ENCODE measurements at regions not wholly inside any gene's neighbourhood (a gene's known extent, or its start where the extent isn't known, plus 50 kb on each side); places are given as distances from the start of the nearest gene placed in this dataset.
"Not testable (repeated sequence)": the region's sequence is repeated elsewhere in the genome, so short reads cannot be mapped to it uniquely, and the experiment has no call there.

GRCh38 chr5:28648108-28648507 is 1609.7 kb upstream of the CDH9 start:
- DNase-seq (ENCODE audit: extremely low spot score), result no peak
- ChIA-PET POLR2A (no interaction called here), CTCF (no interaction called here)
- TF ChIP-seq CTCF (IDR thresholded peaks at IDR 0.05; ENCODE audit: control extremely low read depth, extremely low read depth, low read depth, missing control alignments), result no peak

- no peak for TF ChIP-seq CTCF (IDR thresholded peaks at IDR 0.05; ENCODE audit: control extremely low read depth, extremely low read depth, low read depth, missing control alignments)
- ChIA-PET CTCF (no interaction called here), POLR2A (no interaction called here)
- no peak for DNase-seq (ENCODE audit: extremely low spot score)
These were observed 1594.2 kb upstream of the CDH9 start for GRCh38 chr5:28632607-28633006.

GRCh38 chr5:28603869-28604268 is 1565.5 kb upstream of the CDH9 start:
- ChIA-PET CTCF (interaction anchor here (0.7 kb wide), 1 partner anchor 8 kb away, joined by 3 read pairs; no protein-coding TSS in a partner anchor), POLR2A (no interaction called here)
- no peak for TF ChIP-seq CTCF (IDR thresholded peaks at IDR 0.05; ENCODE audit: control extremely low read depth, extremely low read depth, low read depth, missing control alignments)
- no peak for DNase-seq (ENCODE audit: extremely low spot score)

GRCh38 chr5:28602429-28602828 is 1564.0 kb upstream of the CDH9 start:
- TF ChIP-seq CTCF (IDR thresholded peaks at IDR 0.05; ENCODE audit: control extremely low read depth, extremely low read depth, low read depth, missing control alignments), result no peak
- no peak for DNase-seq (ENCODE audit: extremely low spot score)
- CTCF ChIA-PET, result no interaction called here
- POLR2A ChIA-PET, result no interaction called here

DNA sequence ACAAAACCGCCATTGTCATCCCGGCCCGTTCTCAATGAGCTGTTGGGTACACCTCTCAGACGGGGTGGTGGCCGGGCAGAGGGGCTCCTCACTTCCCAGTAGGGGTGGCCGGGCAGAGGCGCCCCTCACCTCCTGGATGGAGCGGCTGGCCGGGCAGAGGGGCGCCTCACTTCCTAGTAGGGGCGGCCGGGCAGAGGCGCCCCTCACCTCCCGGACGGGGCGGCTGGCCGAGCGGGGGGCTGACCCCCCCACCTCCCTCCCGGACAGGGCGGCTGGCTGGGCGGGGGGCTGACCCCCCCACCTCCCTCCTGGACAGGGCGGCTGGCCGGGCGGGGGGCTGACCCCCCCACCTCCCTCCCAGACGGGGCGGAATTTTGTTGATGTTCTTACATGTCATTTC is 1558.3 kb upstream of the CDH9 start:
- POLR2A ChIA-PET, CTCF ChIA-PET: not testable (repeated sequence)

GRCh38 chr5:28580616-28581015 is 1542.2 kb upstream of the CDH9 start:
- POLR2A ChIA-PET, result no interaction called here
- CTCF ChIA-PET, result no interaction called here
- TF ChIP-seq CTCF (IDR thresholded peaks at IDR 0.05; ENCODE audit: control extremely low read depth, extremely low read depth, low read depth, missing control alignments), result no peak
- DNase-seq (ENCODE audit: extremely low spot score), result no peak

More for the DNA sequence above, 1558.3 kb upstream of the CDH9 start:
- not testable (repeated sequence) for DNase-seq (ENCODE audit: extremely low spot score)

DNA sequence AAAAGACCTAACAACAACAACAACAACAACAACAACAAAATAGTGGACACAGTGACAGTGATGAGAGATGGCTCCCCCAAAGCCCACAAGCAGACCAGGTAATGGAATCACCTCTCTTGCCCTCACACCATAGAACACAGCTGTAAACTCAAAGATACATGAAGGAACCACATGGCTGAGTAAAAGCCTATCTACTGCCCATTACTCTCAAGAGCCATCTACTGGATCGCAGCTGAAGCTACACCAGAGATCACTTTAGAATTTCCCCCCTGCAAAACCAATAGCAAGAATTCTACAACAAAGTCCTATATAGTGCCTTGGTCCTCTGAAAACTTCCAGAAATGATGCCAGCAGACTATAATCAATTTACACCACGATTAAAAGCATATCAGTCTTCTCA is 1537.6 kb upstream of the CDH9 start:
- CTCF ChIA-PET, result no interaction called here

More for the DNA sequence above, 1537.6 kb upstream of the CDH9 start:
- DNase-seq (ENCODE audit: extremely low spot score), result no peak
- POLR2A ChIA-PET, result no interaction called here
- TF ChIP-seq CTCF (IDR thresholded peaks at IDR 0.05; ENCODE audit: control extremely low read depth, extremely low read depth, low read depth, missing control alignments), result no peak

All from GM10248 (cell line).